HL-60 (cell line): ENCODE measurements at regions not wholly inside any gene's neighbourhood (a gene's known extent, or its start where the extent isn't known, plus 50 kb on each side); places are given as distances from the start of the nearest gene placed in this dataset.

ENCODE experiments used
- CTCF ChIP-seq: IDR thresholded peaks from one replicate; pipeline ENCODE4 v1.5.1; 2011; ENCODE audit warnings: low read length, control low read depth, inconsistent platforms; ENCODE audit not compliant: insufficient read depth
- POLR2AphosphoS5 ChIP-seq: IDR thresholded peaks from 2 replicates; pipeline ENCODE4 v1.6.1; 2012; ENCODE audit warnings: low read depth
- REST ChIP-seq: IDR thresholded peaks from 2 replicates; pipeline ENCODE4 v1.6.1; 2012; ENCODE audit warnings: low read depth; ENCODE audit not compliant: insufficient replicate concordance

- TF ChIP-seq REST = no peak
- no peak for TF ChIP-seq CTCF
- TF ChIP-seq POLR2AphosphoS5 = no peak
These were observed 1655.6 kb downstream of the SI start for GRCh38 chr3:163422671-163423070.
